ENCODE measurements at regions not wholly inside any gene's neighbourhood (a gene's known extent, or its start where the extent isn't known, plus 50 kb on each side); places are given as distances from the start of the nearest gene placed in this dataset.

DNA sequence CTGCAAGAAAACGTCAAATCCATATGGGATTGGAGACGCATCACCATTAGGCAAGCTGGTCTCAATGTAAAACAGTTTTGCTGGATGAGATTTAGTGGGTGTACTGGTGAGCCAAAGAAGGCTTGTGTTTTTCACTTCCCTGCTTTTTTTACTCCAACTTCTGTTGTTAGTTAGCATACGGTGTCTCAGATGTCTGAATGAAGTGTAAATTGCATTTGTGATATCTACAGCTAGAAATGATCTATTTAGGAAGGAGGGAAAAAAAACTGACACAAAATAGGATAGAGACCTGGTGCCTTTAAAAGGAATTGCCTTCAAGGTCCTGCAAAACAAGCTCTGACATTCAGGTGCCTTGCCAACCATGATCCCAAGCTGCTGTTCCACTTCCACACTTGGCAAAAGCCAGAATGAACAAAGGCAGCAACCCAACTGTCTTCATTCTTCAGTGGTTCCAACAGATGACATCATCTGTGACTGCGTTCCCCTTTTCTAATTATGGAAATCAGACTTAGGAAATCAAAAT is 104.2 kb upstream of the RAI14 start:
- 52 to 55% methylated on average over 4 of the region's 4 CpGs for WGBS, 2 donors

DNA sequence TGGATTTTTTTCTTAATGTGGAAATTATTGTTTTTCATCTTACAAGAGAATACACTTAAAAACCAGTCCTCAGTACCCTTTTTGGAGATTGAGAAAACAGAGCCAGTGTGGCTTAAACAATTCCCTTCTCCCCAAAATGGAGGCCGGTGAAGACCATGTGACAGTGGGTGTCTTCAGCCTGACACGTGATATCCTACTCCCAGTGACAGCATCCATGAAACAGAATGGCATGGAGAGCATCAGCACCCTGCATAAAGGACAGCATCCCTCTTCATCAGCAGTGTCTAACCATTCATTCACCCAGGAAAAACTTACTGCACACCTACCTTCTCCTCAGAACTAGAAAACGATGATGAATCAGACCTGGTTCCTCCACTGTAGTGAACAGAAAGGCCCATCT is 103.4 kb upstream of the RAI14 start:
- Histone ChIP-seq H3K9me3 (no peaks in the 10 kb centered on the region), H3K27me3 (no peaks in the 10 kb centered on the region), H3K4me3 (no peak overlapping the region), H3K36me3 (no peaks in the 10 kb centered on the region), H3K27ac (peak overlapping the region in 2 of 4 donors; percentile 14 to 16), H3K4me1 (peaks cover 0 to 33% (median 2%) of the 10 kb centered on the region in 4 donors)
- DNase-seq (ENCODE audit: low spot score in 2 of 2), result no peak
- TF ChIP-seq POLR2A (IDR thresholded peaks at IDR 0.05) (no peak), EP300 (IDR thresholded peaks at IDR 0.05) (no peak)
- TF ChIP-seq, protein P1, sequence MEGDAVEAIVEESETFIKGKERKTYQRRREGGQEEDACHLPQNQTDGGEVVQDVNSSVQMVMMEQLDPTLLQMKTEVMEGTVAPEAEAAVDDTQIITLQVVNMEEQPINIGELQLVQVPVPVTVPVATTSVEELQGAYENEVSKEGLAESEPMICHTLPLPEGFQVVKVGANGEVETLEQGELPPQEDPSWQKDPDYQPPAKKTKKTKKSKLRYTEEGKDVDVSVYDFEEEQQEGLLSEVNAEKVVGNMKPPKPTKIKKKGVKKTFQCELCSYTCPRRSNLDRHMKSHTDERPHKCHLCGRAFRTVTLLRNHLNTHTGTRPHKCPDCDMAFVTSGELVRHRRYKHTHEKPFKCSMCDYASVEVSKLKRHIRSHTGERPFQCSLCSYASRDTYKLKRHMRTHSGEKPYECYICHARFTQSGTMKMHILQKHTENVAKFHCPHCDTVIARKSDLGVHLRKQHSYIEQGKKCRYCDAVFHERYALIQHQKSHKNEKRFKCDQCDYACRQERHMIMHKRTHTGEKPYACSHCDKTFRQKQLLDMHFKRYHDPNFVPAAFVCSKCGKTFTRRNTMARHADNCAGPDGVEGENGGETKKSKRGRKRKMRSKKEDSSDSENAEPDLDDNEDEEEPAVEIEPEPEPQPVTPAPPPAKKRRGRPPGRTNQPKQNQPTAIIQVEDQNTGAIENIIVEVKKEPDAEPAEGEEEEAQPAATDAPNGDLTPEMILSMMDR (IDR thresholded peaks at IDR 0.05), result no peak
- WGBS, 2 donors, result 67 to 89% methylated on average over 3 of the region's 3 CpGs

More for the DNA sequence above, 104.2 kb upstream of the RAI14 start:
- TF ChIP-seq EP300 (IDR thresholded peaks at IDR 0.05), result no peak
- no peak for DNase-seq (ENCODE audit: low spot score in 2 of 2)
- H3K36me3 ChIP-seq, result no peaks in the 10 kb centered on the region
- H3K4me1 ChIP-seq, result peaks cover 0 to 33% (median 2%) of the 10 kb centered on the region in 4 donors
- peak overlapping the region in 2 of 4 donors; percentile 14 to 16 for H3K27ac ChIP-seq
- no peaks in the 10 kb centered on the region for H3K9me3 ChIP-seq
- no peaks in the 10 kb centered on the region for H3K27me3 ChIP-seq
- no peak overlapping the region for H3K4me3 ChIP-seq

DNA sequence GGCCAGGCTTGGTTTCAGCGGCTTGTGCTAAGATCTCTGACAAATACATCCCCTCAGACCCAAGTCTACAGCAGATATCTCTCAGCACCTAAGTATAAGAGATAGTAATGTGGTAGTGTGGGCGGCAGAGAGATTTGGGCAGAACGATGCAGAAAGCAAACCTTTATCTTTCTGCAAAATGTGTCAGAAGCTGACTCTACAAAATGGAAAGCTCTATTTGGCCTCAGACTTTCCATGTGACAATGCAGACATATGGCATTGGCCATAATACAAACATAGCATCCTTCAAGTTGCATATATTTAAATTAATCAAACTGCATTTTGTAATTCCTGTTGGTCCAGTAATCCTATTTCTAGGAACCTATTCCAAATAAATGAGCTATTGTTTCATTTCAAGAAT is 102.5 kb upstream of the RAI14 start:
- no peaks in the 10 kb centered on the region for H3K27me3 ChIP-seq
- no peak overlapping the region for H3K27ac ChIP-seq
- DNase-seq (ENCODE audit: low spot score in 2 of 2), result no peak
- TF ChIP-seq POLR2A (IDR thresholded peaks at IDR 0.05) (no peak), EP300 (IDR thresholded peaks at IDR 0.05) (no peak)
- TF ChIP-seq, protein P1 (IDR thresholded peaks at IDR 0.05), result no peak
- H3K4me1 ChIP-seq, result peaks cover 0 to 33% (median 2%) of the 10 kb centered on the region in 4 donors
- 77 to 85% methylated on average over 3 of the region's 3 CpGs for WGBS, 2 donors
- H3K36me3 ChIP-seq, result no peaks in the 10 kb centered on the region
- H3K4me3 ChIP-seq, result no peak overlapping the region
- no peaks in the 10 kb centered on the region for H3K9me3 ChIP-seq

DNA sequence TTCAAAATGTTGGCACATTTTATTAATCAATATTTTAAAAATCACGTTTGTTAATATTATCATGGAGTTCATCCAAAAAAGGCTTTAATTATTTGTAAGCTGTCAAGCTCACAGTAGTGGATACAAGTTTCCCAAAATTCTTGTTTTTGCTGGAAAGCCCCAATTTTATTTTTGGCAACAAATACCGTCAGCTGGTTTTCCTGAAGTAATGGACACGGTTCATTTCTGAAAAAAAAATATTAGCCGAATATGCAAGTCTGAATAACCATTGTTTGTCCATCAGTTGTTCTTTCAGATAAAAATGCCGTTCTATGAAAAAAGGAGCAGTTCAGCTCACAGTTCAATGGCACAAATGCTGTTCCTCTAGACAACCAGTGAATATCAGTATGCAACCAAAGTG is 101.5 kb upstream of the RAI14 start:
- TF ChIP-seq EP300 (IDR thresholded peaks at IDR 0.05) (no peak), POLR2A (IDR thresholded peaks at IDR 0.05) (no peak)
- TF ChIP-seq, protein P1 (IDR thresholded peaks at IDR 0.05), result no peak
- H3K4me1 ChIP-seq, result peaks cover 0 to 33% (median 2%) of the 10 kb centered on the region in 4 donors
- H3K9me3 ChIP-seq, result no peaks in the 10 kb centered on the region
- no peak overlapping the region for H3K27ac ChIP-seq
- DNase-seq (ENCODE audit: low spot score in 2 of 2), result no peak
- H3K27me3 ChIP-seq, result no peaks in the 10 kb centered on the region
- WGBS, 2 donors, result 14 to 22% methylated on average over 5 of the region's 5 CpGs
- H3K4me3 ChIP-seq, result no peak overlapping the region
- H3K36me3 ChIP-seq, result no peaks in the 10 kb centered on the region

DNA sequence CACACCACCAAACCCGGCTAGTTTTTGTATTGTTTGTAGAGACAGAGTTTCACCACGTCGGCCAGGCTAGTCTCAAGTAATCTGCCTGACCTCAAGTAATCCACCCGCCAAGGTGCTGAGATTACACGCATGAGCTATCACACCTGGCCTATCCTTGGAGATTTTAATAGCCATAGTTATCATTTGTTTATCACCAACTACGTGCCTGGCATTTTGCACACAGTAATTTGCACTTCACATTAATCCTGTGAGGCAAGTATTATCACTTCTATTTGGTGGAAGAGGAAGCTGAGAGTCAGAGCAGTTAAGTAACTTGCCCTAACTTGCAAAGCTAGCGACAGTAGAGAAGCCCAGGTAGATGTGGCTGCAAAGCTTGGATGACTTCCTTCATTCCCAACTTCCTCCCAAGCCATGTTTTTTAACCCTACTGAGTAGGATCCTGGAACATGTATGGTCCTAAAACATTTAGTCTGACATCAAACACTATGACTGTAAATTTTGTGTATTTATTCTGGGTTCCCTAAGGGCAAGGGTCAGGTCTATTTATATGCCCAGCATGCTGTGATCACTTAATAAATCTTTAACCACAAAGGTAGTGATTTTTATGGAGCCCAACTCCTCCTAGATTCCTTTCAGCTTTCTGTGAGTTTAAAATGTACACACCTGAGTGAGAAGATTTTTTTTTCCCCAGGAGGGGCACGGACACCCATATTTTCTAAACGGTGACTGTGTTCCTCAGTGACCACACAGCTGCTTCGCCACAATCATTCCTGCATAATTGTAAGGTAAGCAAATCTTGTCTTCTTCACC is 100.2 kb upstream of the RAI14 start:
- Histone ChIP-seq H3K27me3 (no peaks in the 10 kb centered on the region), H3K27ac (no peak overlapping the region), H3K36me3 (no peaks in the 10 kb centered on the region), H3K4me1 (peaks cover 0 to 33% (median 2%) of the 10 kb centered on the region in 4 donors), H3K4me3 (no peak overlapping the region), H3K9me3 (no peaks in the 10 kb centered on the region)
- TF ChIP-seq POLR2A (IDR thresholded peaks at IDR 0.05), result no peak
- TF ChIP-seq EP300 (IDR thresholded peaks at IDR 0.05), result no peak
- TF ChIP-seq, protein P1 (IDR thresholded peaks at IDR 0.05), result no peak
- no peak for DNase-seq (ENCODE audit: low spot score in 2 of 2)
- WGBS, 2 donors, result 92 to 94% methylated on average over 10 of the region's 10 CpGs

Measured in tibial nerve (tissue), 4 donors.